ENCODE measurements at regions not wholly inside any gene's neighbourhood (a gene's known extent, or its start where the extent isn't known, plus 50 kb on each side); places are given as distances from the start of the nearest gene placed in this dataset.

DNA sequence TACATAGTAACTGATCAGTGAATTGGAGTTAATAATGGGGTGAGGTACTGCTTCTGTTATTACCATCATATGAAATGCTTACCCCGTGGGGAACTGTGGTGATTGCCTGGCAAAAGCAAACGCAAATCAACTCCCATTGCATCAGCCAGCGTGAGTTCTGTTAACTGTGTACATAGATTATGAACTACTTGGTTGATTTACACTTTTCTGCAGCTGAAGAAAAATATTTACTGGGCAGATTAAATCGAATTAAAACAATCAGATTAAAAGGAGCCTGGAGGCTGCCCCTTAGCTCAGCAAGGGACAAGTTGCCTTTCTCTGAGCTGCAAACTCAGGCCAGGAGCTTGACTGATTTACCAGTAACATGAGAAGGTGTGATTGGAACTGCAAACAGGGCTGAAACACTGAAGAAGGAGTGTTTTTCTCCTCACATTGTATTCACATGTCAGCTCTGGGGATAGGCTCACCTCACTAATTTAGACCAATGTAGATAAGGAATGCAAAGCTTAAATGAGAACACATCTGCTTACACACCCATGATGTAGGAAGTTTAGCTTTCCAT is 220.1 kb downstream of the OSR1 start:
- no peak for DNase-seq (ENCODE audit: low spot score)

- no peak for DNase-seq (ENCODE audit: low spot score)
Measured at GRCh38 chr2:19137433-19137832, 221.0 kb downstream of the OSR1 start.

DNA sequence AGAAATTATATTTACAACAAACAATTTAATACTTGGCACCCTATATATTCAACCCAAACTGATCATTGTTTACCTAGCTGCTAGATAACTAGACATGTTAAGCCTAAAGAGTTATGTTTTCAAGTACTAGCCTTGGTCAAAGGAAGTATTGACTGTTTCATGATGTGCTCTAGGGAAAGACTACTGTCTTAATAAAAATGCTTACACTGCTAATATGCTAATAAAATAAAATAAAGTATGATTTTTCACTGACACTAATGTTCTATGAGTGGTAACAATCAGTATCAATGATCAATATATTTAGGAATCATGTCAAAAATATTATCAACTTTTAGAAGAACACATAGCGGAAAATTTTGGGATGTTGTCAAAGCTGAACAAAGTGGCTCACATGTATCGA is 225.5 kb downstream of the OSR1 start:
- no peak for DNase-seq (ENCODE audit: low spot score)

GRCh38 chr2:19131871-19132270 is 226.6 kb downstream of the OSR1 start:
- DNase-seq (ENCODE audit: low spot score) = no peak

DNA sequence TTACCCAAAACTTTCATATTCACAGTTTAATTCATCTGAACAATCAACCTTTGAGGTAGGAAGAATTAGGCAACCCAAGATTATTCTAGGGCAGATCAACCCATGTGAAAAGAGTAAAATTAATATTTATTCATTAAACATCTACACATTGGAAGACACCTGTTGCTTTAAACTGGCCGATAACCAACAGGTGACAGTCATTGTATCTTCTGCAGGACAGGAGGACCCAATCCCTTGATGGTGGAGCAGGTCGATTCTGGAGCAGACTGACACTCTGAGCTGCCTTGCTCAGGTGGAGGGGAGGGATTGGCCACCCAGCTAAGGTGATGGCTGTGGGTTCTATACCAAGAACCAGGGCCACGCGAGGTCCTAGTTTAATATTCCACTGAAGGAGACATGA is 230.3 kb downstream of the OSR1 start:
- DNase-seq (ENCODE audit: low spot score) = no peak

DNA sequence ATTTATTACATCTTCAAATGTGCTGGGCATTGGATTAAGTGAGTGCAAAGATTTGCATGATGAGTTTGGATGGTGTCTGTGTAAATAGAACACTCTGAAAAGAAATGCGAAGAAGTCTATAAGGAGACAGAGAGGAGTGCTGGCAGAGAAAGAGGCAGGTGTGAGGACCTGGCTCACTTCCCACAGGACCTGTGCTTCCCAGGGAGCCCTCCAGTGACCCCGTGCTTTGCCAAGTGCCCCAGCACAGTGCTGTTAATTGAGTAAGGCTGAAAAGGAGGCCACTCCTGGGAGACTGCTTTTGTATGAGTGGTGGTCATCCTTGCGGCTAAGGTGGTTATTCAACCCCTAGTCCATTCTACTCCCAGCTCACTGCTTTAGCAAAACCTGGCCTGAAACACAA is 230.8 kb downstream of the OSR1 start:
- DNase-seq (ENCODE audit: low spot score) = no peak

- no peak for DNase-seq (ENCODE audit: low spot score)
Measured at GRCh38 chr2:19125901-19126680, 232.3 kb downstream of the OSR1 start.

DNA sequence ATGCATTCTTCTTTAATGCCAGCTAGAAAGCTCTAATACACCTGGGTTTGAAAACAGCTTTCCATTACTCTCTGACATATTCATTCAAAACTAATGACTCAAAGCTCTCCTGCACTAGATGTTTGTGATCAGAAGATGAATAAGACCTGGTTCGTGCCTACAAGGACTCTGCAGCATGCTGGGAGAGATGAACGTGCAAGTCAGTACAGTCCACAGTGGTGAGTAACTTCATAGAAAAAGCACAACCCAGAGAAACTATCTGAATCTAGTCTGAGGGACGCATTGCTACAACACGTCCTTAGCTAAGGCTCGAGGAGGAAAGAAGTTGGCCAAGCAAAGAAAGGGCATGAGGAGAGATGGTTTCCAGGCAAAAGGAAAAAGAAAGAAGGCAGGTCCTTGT is 234.3 kb downstream of the OSR1 start:
- DNase-seq (ENCODE audit: low spot score) = no peak

GRCh38 chr2:19123556-19123955 is 234.9 kb downstream of the OSR1 start:
- no peak for DNase-seq (ENCODE audit: low spot score)

GRCh38 chr2:19122220-19122619 is 236.2 kb downstream of the OSR1 start:
- DNase-seq (ENCODE audit: low spot score) = no peak

DNA sequence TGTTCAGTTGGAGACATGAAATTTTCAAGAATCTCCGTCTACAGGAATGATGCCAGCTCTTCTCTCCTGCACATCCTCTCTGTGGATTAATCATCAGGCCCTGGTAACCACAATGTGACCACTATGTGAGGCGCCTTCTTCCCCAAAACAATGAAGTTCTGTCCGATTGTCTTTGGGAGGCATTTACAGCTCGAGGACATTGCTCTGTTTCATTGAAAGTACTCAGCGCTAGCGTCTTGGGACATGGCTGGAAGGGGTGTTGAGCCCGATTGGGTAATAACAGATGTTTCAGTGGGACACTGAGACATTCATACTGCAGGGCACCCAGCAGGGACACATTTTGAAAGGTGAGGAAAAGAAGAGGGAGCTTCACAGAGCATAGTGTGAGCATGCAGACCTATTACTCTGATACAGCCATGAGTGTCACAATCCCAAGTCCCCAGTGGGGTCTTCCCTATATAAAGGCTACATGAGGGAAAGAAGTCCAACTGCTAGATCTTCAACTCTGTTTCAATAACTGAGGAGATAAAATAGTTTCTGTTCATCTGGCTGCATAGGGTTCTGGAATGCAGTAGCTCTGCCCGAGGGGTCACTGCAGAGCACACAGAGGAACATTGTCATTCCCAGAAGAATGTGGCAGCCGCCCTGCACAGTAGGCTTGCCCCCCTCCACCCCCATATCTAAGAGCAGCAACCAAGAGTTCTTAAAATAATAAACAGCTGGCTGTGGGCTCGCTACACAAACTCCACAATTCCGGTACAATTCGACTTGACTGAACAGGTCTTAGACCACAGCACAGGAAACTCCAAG is 237.3 kb downstream of the OSR1 start:
- DNase-seq (ENCODE audit: low spot score) = no peak

DNA sequence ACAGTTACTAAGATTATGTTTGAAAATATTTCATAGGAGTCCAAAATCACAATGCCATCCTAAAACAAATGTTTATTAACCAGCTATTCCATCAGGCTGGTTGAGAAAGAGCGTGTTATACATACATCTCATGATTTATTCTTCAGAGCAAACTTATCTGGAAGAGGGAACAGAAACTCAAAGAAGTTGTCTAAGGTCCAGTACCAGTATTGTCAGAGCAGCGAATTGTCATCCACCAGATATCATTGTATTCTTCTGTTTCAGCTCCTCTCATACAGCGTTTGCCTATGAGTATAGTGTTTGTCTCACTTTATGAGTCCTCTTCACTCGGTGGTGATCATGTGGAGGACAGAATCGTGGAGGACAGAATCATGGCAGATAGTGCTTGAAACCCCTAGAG is 238.2 kb downstream of the OSR1 start:
- DNase-seq (ENCODE audit: low spot score) = no peak

DNA sequence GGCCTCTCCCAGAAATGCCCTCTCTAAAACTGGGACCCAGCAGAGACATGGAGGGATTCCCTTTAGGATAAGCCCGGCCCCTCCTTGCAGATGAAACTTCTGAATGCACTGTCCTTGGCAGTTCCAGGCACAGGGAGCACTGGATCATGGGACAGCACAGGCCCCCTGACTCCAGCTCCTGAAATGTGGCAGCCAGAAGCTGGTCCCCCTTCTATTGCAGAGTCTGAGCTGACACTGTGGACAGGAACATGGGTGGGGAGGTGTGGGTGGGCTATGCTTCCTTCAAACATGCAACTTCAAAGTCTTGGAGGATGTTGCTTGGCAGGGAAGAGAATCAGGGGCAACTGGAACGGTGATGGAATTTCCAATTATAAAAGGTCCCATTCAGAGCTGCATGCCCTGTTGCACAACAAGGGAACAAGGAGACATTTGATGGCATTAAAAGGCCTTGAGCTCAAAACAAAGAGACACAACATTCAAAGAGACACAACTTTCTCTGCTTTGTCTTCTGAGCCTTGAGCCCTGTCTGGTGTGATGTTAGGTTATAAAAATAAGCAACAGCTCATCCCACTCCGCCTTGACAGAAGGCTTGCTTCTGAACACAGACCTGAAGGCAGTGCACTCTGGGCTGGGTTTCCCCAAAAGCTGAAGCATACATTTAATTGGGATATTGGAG is 239.0 kb downstream of the OSR1 start:
- DNase-seq (ENCODE audit: low spot score) = no peak

- no peak for DNase-seq (ENCODE audit: low spot score)
Measured at GRCh38 chr2:19116918-19117317, 241.5 kb downstream of the OSR1 start.

- DNase-seq (ENCODE audit: low spot score) = no peak
Measured at GRCh38 chr2:19114754-19115231, 243.6 kb downstream of the OSR1 start.

- no peak for DNase-seq (ENCODE audit: low spot score)
Measured at GRCh38 chr2:19114126-19114525, 244.3 kb downstream of the OSR1 start.

- DNase-seq (ENCODE audit: low spot score) = no peak
Measured at GRCh38 chr2:19111354-19111753, 247.1 kb downstream of the OSR1 start.

GRCh38 chr2:19109518-19109917 is 248.9 kb downstream of the OSR1 start:
- DNase-seq (ENCODE audit: low spot score) = no peak

GRCh38 chr2:19106376-19106775 is 252.0 kb downstream of the OSR1 start:
- no peak for DNase-seq (ENCODE audit: low spot score)

GRCh38 chr2:19104503-19104902 is 253.9 kb downstream of the OSR1 start:
- no peak for DNase-seq (ENCODE audit: low spot score)

GRCh38 chr2:19102696-19103423 is 255.6 kb downstream of the OSR1 start:
- no peak for DNase-seq (ENCODE audit: low spot score)

GRCh38 chr2:19101968-19102367 is 256.5 kb downstream of the OSR1 start:
- DNase-seq (ENCODE audit: low spot score) = no peak
